HG03097 (cell line): ENCODE measurements at regions not wholly inside any gene's neighbourhood (a gene's known extent, or its start where the extent isn't known, plus 50 kb on each side); places are given as distances from the start of the nearest gene placed in this dataset.
"Not testable (repeated sequence)": the region's sequence is repeated elsewhere in the genome, so short reads cannot be mapped to it uniquely, and the experiment has no call there.

ENCODE experiments used
- ATAC-seq: cut with Tn5 transposase; IDR thresholded peaks from one replicate; pipeline ENCODE4 v1.9.1; 2021; ENCODE audit not compliant: unreplicated experiment, low FRiP score

- no peak for ATAC-seq
These were observed 121.6 kb downstream of the TMEM168 start for GRCh38 chr7:112668561-112668960.

- ATAC-seq = no peak
These were observed 120.9 kb downstream of the TMEM168 start for GRCh38 chr7:112669306-112669705.

GRCh38 chr7:112670193-112670592 is 120.0 kb downstream of the TMEM168 start:
- no peak for ATAC-seq

- no peak for ATAC-seq
These were observed 111.6 kb downstream of the TMEM168 start for GRCh38 chr7:112678626-112679025.

- not testable (repeated sequence) for ATAC-seq
These were observed 100.6 kb downstream of the TMEM168 start for GRCh38 chr7:112689466-112690177.

GRCh38 chr7:112692333-112692732 is 97.9 kb downstream of the TMEM168 start:
- ATAC-seq = no peak

- not testable (repeated sequence) for ATAC-seq
These were observed 93.0 kb downstream of the TMEM168 start for GRCh38 chr7:112697211-112697610.

GRCh38 chr7:112699725-112700513 is 90.3 kb downstream of the TMEM168 start:
- no peak for ATAC-seq

GRCh38 chr7:112701456-112701855 is 88.7 kb downstream of the TMEM168 start:
- ATAC-seq = no peak

GRCh38 chr7:112707655-112708054 is 82.5 kb downstream of the TMEM168 start:
- no peak for ATAC-seq

- ATAC-seq = no peak
These were observed 82.0 kb downstream of the TMEM168 start for GRCh38 chr7:112708236-112708635.
